H1 (cell line): ENCODE measurements at regions not wholly inside any gene's neighbourhood (a gene's known extent, or its start where the extent isn't known, plus 50 kb on each side); places are given as distances from the start of the nearest gene placed in this dataset.

Source experiments
- ASH2L ChIP-seq: fragments of 200-600, 300-600 bp; sonication (generic); IDR thresholded peaks from one replicate; pipeline ENCODE4 v1.7.1; 2017; ENCODE audit warnings: low read length
- CTBP2 ChIP-seq: IDR thresholded peaks from 2 replicates; pipeline ENCODE4 v1.7.0; 2011; ENCODE audit warnings: borderline replicate concordance, mild to moderate bottlenecking, moderate library complexity, mixed read lengths, low read length; ENCODE audit not compliant: insufficient read depth, insufficient read length
- RAD21 ChIP-seq, 2 experiments: IDR thresholded peaks in 1 of 2; conservative IDR thresholded peaks in 1 of 2; 2 replicates each; pipeline ENCODE4 v1.6.1; 2011; ENCODE audit warnings: low read depth in 2 of 2, low read length in 2 of 2, improper control_type of control experiment in 1 of 2, inconsistent platforms in 1 of 2, mild to moderate bottlenecking in 1 of 2, moderate library complexity in 1 of 2

GRCh38 chr6:139881728-139882211 lies 507.3 kb upstream of the CITED2 start (continued):
- TF ChIP-seq ASH2L (no peak), RAD21 (IDR thresholded peaks at IDR 0.05 in 1 of 2, conservative IDR thresholded peaks at IDR 0.05 in 1 of 2; ENCODE audit: low read depth in 2 of 2, low read length in 2 of 2) (peak; percentile 63 to 68), CTBP2 (no peak)
